ENCODE measurements at regions not wholly inside any gene's neighbourhood (a gene's known extent, or its start where the extent isn't known, plus 50 kb on each side); places are given as distances from the start of the nearest gene placed in this dataset.
A peak's percentile ranks its signal among the peaks of the same experiment; 100 is the strongest.

DNA sequence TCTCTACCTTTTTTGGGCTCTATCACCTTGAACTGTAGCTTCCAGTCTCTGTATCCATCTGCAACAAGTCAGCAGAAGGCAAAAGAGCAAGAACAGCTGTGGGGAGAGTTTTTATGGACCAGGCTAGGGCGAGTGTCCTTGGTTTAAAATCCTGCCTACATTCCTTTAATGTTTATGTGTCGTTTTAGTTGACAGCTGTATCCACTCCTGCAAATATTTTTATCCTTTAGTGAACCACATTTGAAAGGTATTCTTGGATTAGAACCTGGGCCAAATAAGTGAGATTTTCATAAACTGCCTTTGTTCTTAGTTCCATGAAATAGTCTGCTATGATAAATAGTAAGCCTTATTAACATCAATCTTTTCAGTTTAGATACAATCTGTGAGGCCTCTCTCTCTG is 712.2 kb downstream of the ETS1 start:
- H3K4me3 ChIP-seq (ENCODE audit: low read depth, low read length): no peak overlapping the region
- DNase-seq (ENCODE audit: low read depth): no peak

DNA sequence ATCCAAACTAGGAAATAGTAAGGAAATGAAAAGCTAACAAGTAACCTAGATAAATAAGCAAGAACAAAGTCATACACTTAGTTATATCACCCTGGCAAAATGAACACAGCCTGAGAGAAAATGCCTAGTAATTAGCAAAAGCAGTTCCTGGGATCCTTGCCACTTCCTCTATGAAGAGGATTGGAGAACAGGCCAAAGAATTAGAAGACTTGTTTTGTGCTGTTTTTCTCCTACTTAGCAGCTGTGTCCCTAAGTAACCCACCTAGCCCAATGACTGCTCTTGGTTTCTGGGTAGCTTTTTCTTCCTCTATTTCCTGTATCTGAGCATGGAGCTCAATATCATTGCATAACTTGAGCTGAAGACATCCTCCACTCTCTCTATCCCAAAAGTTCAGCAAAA is 713.9 kb downstream of the ETS1 start:
- DNase-seq (ENCODE audit: low read depth): no peak
- no peak overlapping the region for H3K4me3 ChIP-seq (ENCODE audit: low read depth, low read length)

DNA sequence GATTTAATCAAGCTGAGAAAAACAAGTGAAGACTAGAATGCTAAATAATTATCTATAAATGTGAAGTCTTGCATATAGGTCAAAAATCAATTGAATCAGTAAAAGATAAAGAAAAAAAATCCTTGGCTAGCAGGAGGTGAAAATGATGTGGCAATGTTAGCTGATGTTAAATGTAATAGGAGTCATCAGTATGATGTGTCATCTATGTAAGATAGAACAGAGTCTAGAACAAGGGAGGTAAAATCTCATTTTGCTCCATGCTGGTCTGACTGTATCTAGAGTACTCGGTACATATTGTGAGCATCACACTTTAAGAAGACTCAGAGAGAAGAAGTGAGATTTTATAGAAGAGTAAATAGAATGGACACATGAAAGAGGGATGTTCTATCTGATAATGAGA is 721.2 kb downstream of the ETS1 start:
- no peak for DNase-seq (ENCODE audit: low read depth)
- no peak overlapping the region for H3K4me3 ChIP-seq (ENCODE audit: low read depth, low read length)

DNA sequence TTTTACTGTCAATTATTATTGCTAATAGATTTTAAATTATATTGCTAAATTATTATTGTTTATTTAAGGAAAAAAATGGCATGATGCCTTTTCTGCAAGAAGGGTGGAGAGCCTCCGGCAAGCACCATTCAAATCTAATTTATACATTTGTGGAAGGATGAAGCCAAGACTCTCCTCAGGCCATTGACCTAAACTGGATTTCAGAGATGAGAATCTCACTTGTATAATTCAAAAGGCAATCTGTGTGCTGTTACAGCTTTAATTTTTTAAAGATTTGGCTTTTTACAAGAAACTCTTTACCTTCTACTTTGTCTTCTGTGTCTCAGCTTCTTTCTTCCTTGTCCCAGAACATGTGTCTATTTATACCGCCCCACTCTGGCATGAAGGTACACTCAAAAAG is 722.5 kb downstream of the ETS1 start:
- no peak for DNase-seq (ENCODE audit: low read depth)
- no peak overlapping the region for H3K4me3 ChIP-seq (ENCODE audit: low read depth, low read length)

DNA sequence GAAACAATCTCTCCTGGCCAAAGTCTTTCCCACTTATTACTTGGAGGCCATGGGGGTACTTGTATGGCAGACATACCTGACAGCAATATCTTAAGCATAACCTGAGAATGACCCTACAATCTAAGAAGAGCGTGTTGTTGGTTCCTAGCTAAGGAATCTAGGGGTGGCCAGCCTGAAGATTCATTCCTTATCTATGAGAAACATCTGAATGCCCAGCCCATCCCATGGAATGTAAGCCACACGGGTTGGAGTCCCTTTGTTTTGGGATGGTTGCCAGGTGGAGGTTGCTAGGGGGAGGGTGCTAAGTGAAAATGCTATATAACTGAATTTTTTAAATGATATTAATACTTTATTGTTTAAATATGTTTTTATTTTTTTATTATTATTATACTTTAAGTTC is 725.0 kb downstream of the ETS1 start:
- H3K4me3 ChIP-seq (ENCODE audit: low read depth, low read length): no peak overlapping the region

DNA sequence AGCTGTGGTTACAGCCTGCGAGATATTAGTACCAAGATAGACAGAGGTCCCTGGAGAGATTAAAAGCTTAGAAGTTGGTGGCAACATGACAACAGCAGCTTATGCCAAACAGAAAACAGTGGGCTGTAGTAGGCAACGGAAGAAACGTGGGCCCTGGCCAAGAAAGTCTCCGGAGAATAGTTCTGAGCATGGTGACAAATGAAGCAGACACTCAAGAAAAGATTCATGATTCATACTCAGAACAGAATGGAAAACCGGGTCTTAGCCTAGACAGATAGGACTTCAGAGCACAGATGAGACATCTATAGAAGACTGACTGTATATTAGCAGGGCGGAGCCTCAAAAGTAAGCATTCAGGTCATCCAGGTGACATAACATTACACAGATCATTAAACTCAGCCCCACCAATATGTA is 727.4 kb downstream of the ETS1 start:
- DNase-seq (ENCODE audit: low read depth): no peak
- no peak overlapping the region for H3K4me3 ChIP-seq (ENCODE audit: low read depth, low read length)

More for the DNA sequence above, 725.0 kb downstream of the ETS1 start:
- DNase-seq (ENCODE audit: low read depth): no peak

DNA sequence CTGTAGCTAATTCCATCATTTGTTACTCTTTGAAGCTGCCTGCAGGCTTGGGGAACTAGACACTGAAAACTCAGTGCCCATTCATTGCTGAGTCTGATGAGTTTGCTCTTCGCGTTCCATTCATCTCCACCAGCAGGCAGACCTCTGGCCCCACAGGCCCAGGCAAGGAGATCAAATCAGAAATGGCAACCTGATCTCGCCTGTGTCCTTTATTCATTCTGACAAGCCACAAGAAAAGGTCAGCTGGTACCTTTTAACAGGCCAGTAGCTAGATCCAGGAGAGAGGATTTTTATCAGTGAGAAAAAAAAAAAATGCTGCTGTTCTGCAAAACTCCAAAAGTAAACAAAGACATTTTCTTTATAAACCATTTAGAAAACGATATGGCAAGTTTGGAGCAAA is 742.5 kb downstream of the ETS1 start:
- H3K4me3 ChIP-seq (ENCODE audit: low read depth, low read length): no peak overlapping the region

DNA sequence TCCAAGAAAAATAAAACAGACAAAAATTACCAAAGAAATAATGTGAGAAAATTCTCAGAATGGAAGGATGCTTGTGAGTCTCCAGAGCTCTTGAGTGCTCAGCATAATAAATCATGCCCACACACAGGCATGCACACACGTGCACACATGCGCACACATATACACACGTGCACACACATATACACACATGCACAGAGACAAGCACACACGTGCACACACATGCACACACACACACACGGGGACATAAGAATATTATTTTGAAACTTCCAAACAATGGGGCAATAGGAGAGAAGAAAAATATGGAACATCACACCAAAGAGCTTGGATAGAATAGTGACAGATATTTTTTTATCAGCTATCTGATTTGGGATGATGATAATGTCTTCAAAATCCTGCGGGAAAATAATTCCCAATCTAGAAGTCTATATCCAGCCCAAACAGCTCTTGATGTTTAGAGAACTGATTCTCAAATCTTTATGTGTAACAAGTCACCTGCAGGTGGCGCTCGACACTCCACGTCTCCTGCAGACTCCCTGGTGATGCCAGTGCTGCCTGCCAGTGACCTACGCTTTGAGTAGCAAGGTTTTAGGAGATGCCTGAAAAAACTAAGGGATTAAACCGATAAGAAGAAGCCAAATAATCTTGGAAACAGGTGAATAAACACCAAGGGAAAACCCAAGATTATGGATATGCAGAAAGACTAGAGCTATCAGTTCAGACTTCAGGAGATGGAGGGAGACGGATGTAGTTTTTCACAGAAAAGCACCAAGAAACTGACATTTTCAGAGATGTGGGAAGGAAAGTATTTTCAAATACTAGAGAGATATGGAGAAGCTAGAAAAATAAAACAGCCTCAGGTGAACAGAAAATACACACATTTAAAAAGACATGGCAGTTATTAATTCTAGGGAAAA is 743.6 kb downstream of the ETS1 start:
- H3K4me3 ChIP-seq (ENCODE audit: low read depth, low read length): no peak overlapping the region
- DNase-seq (ENCODE audit: low read depth): peak; percentile 24

More for the DNA sequence above, 742.5 kb downstream of the ETS1 start:
- no peak for DNase-seq (ENCODE audit: low read depth)

DNA sequence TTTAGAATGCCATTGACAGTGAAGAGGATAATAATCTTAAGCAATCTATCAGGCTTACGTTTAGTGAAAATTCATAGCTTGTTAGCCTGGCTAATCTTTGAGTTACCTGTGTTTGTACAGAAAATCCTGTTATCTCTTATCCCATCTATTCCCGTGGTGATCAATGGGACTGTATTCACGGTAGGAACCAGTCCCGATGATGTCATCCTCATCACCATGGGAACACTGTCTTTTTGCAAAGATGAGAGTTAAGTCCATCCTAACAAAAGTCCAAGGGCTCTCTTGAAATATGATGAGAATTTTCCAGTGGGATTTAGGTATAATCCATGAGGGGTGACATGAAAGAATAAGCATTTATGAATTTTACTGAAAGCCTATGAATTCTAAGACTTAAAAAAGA is 762.2 kb downstream of the ETS1 start:
- DNase-seq (ENCODE audit: low read depth): no peak
- H3K4me3 ChIP-seq (ENCODE audit: low read depth, low read length): no peak overlapping the region

DNA sequence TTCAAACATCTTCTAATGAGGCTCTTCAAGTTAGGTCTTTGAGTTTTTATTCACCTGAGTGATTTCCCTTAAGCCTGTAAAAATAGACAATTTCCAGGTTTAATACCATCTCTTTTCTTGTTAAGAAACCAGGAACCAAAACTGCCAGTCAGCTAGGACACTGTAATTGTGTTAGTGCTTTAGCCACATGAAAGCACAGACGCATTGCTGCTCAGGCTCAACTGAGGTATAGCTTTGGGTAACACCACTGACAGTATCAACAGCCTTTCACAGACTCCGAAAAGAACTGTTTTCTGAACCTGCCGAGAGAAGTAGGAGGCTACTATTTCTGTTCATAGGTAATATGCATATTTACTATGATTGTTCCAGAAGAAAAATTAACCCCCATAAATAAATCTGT is 768.7 kb downstream of the ETS1 start:
- DNase-seq (ENCODE audit: low read depth): no peak
- H3K4me3 ChIP-seq (ENCODE audit: low read depth, low read length): no peak overlapping the region

DNA sequence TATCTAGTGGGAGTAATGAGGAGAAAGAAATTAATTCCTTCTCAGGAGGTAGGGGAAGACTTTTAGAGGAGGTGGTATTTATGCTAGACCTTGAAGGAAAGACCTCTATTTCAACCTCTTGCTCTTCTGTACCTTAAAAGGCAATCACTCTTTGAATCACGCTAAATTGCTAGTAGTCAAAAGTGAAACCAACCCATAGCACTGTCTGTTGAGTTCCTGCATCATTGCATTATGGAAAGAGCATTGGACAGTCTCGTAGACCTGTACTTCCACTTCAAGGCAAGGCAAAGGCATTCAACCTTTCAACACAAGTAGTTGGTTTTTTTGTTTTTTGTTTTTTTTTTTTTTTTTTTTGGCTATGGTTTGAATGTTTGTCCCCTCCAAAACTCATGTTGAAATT is 770.4 kb downstream of the ETS1 start:
- no peak for DNase-seq (ENCODE audit: low read depth)

DNA sequence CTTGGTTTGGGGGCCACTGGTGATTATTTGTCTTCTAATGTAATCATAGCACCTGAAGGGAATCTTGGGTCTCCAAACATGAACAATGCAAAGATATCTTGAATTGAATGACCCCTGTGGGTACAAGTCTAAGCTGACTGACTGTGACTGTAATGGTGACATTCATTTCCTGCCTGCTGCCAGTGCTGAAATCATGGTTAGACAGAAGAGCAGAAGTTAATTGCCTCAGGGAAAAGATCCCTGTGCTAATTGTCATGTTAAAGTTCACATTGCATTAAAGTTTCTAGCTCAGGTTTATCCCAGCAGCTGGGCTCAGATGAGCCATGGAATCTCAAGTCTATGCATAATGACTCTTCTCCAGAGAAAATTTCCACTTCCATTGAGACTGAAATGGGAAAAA is 772.0 kb downstream of the ETS1 start:
- no peak overlapping the region for H3K4me3 ChIP-seq (ENCODE audit: low read depth, low read length)
- no peak for DNase-seq (ENCODE audit: low read depth)

More for the DNA sequence above, 770.4 kb downstream of the ETS1 start:
- H3K4me3 ChIP-seq (ENCODE audit: low read depth, low read length): no peak overlapping the region

DNA sequence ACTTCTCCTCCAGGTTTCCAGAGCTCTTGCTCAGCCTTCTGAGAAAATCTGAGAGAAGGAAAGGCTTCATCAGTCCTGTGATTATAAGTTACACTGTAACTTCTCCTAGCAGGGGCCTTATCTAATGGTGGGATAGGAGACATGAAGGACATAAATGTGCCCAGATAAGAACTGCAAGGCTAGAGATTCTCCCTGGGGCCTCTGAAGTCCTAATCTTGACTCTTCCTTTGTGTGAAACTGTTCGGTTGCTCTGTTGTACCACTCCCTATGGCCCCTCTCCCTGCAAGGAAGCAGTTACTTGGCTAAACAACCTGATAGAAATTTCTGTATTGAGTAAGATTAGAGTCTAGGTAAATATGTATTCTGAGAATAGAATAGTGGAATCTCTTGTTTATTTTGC is 780.9 kb downstream of the ETS1 start:
- DNase-seq (ENCODE audit: low read depth): no peak
- H3K4me3 ChIP-seq (ENCODE audit: low read depth, low read length): no peak overlapping the region

DNA sequence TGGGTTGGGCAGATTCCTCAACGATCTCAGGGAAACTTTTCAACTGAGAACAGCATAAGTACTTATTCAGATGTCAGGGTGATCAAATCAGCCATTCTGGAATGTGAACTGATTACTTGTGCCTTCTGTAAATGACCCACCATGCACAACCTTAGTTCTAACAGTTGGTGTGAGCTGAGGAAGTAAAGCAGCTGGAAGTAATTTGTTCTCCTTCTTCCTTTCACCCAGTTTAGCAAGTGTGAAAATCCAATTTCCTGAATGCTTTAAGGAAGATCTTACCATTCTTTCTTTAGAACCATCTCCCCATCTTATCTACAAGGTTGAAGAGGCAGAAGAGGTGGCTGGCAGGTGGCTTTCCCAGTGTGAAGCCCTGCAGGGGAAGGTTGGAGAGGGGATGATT is 781.6 kb downstream of the ETS1 start:
- no peak for DNase-seq (ENCODE audit: low read depth)
- H3K4me3 ChIP-seq (ENCODE audit: low read depth, low read length): no peak overlapping the region

DNA sequence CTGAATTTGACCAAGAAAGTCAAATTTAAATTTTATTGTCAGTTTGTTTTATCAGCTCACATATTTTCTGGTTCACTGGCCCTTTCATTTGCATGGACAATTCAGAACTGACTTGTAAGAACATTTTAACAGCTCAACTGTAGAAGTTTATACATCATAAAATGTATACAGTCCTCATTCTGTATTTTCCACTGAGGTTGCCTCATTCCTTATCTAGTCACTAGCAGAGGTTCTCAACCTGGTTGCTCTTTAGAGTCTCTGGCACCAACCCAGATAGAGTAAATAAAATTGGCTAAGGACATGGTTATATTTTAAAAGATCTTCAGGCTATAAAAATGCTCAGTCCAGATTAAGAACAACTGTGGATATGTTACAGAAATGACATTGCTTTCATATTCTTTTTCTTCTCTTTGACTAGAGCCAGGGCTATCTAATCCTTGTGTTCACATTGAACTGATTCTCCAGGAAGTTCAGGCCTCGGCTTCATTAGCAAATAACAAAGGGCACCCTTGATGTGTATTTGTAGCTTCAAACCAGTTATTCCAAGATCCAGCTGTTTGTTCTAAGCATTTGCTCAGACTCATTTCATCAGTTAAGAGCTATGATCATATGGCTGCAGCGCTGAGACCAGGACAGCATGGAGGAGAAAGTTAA is 782.5 kb downstream of the ETS1 start:
- no peak for DNase-seq (ENCODE audit: low read depth)
- H3K4me3 ChIP-seq (ENCODE audit: low read depth, low read length): no peak overlapping the region

DNA sequence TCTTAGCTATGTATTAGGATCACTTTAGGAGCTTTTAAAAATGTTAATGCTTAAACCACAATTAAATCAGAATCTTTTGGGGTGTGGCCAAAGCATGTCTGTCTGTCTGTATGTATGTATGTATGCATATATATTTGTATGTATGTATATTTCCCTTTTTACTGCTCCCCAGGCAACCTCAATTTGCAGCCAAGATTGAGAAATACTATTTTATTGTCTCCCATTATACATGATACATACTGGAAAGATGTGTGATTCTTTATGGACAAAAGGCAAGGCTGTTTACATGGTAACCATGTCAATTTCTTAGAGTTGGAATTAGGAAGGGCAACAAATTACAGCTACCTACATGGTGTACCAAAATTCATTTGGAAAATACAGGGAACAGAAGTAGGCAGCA is 783.6 kb downstream of the ETS1 start:
- DNase-seq (ENCODE audit: low read depth): no peak
- H3K4me3 ChIP-seq (ENCODE audit: low read depth, low read length): no peak overlapping the region

DNA sequence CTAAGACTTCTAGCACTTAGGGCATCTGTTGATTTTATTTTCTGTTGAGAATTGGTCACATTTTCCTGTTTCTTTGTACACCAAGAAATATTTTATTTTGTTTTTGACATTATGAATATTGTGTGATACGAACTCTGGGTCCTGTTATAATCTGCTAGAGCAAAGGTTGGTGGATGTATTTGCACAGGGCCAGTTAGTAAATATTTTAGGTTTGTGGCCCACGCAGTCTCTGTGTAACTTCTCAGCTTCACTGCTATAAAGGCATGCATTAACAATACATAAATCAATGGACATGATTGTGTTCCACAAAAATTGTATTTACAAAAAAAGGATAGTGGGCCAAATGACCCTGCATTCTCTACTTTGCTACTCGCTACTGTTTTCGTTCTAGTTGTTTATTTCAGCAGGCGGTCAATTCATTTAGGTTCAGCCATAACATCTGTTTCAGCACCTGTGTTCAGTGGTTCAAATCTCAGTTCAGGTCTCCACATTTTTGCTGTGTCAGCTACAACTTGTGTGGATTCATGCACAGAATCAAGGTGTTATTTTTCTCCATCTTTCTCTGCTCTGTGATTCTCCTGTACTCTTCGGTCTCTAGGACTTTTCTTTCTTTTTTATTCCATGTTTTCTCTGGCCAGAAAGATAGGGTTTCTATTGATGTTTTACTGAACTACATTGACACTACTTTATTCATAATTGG is 786.2 kb downstream of the ETS1 start:
- no peak for DNase-seq (ENCODE audit: low read depth)
- H3K4me3 ChIP-seq (ENCODE audit: low read depth, low read length): no peak overlapping the region

DNA sequence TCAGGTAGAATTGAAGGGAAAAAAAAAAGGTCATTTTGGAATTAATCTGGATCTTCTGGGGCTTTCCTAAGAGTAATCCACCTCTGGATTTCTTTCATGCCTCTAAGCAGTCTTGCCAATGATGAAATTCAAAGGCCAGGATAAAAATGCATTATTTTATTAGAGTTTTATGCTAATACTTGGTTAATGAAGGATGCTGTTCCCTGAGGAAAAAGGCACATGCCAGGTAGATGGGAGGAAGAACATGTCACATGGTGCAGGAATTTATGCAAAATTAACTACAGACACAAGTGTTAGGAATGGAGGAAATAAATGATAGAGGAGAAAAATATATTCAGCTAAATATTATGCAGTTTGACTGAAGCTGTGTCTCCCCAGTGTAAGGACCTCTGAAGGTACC is 792.0 kb downstream of the ETS1 start:
- H3K4me3 ChIP-seq (ENCODE audit: low read depth, low read length): no peak overlapping the region
- DNase-seq (ENCODE audit: low read depth): no peak

DNA sequence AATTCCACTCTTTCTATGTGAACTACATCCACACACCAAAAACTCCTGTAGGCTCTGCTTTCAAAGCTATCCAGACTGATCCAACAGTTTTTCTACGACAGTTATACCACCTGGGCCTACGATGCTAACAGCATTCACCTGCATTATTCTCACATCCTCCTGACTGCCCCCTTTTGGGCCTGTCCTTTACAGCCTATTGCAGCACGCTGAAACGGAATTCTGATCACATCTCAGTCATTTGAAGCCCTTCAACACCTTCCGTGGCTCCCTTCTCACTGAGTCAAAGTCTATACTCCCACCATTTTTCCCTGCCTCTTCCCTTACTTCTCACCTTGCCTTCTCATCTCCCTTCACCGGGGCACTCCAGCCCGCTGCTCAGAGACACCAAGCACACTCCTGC is 791.3 kb upstream of the KIRREL3 start:
- no peak overlapping the region for H3K4me3 ChIP-seq (ENCODE audit: low read depth, low read length)
- DNase-seq (ENCODE audit: low read depth): no peak

DNA sequence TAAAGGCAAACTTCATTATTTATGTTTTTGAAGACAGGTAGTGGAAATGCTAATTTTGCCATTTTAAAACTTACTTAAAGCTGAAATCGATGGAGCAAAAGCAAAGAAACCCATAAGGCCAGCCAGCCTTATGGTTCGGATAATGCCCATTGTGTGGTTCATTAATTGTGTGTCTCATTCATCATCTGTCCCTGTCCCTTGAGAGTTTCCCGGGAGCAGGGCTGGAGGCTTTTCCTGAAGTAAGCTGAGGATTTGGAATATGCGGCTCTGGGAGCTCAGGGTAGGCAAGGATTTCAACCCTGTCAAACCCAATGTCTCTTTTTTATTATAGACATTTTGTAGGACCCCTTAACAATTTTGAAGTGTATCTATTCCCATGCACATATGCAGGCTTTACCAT is 790.0 kb upstream of the KIRREL3 start:
- DNase-seq (ENCODE audit: low read depth): no peak
- no peak overlapping the region for H3K4me3 ChIP-seq (ENCODE audit: low read depth, low read length)

Measured in skeletal muscle cell (primary cell).